ELF-1 (cell line): ENCODE measurements at regions not wholly inside any gene's neighbourhood (a gene's known extent, or its start where the extent isn't known, plus 50 kb on each side); places are given as distances from the start of the nearest gene placed in this dataset.
"Not testable (repeated sequence)": the region's sequence is repeated elsewhere in the genome, so short reads cannot be mapped to it uniquely, and the experiment has no call there.

Source experiments
- DNase-seq: peaks from one replicate; pipeline ENCODE4 v3.0.0-alpha.2; 2016; ENCODE audit warnings: low read depth, low spot score

DNA sequence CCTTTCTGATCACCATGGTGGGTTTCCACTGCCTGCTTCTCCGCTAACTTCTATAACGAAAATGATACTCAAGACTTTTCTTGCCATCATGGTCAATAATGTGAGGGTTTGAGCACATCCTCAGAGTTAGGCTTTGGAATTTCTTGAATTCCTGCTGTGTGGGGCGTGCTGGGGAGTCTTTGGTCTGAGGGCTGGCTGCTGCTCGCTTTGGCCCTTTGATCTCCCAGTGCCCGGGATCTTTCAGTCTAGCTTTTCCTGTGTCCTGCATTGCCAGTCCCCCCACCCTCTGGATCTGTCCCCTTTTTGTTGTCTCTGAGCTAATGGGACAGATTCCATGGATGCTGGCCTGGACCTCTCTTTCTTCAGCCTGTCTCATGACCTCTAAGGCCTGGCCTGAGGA is 182.6 kb downstream of the NPIPA7 start:
- DNase-seq, result peak; percentile 39

DNA sequence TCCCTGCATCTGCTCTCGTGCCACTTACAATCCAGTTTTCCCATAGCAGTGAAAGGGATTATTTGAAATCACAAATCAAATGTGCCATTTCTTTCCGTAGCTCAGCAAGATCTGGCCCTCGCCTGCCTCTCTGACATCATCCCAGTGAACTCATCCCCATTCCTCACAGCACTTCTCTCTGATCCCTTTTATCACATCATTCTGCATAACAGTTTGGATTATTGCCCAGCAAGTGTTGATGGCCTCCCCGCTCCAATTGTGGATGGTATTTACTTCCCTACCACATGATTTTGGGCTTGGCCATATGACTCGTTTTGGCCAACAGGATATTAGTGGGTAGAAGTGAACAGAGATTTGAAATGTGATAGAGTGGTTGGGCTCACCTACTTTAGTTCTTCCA is 185.0 kb downstream of the NPIPA7 start:
- not testable (repeated sequence) for DNase-seq

DNA sequence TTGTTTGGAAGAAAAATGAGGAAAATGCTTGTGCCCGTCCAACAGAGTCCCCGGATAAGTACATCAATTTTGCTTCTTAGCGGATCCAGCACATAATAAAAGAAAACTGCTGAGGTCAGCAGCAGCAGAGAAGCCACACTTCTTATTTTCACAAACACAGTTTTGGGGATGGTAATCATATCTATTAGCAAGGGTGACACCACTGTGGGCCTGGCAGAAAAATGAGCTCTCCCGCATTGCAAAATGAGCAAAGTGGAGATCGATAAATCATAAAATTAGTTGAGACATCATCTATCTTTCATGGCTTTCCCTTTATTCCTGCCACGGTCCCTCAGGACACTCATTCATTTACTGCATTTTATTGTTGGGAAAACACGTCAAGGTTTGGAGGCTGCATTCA is 186.4 kb downstream of the NPIPA7 start:
- DNase-seq, result not testable (repeated sequence)

DNA sequence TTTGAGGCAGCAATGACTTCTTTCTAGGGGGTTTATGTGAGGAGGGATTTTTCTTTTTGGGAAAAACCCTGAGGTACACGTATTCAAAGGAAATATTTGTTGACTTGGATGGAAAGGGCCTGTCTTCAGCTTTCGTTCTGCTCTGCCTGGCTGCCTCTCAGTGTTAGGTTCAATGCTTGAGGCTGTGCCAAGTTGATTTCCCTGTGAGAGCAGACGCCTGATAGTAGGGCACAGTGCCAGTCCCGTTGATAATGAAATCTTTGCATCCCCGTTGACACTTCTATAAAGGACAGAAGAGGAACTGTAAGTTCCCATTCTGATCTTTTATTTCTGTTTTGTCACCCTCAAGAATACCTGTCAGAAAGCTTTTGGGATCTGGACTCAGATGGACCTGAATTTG is 191.1 kb downstream of the NPIPA7 start:
- not testable (repeated sequence) for DNase-seq

DNA sequence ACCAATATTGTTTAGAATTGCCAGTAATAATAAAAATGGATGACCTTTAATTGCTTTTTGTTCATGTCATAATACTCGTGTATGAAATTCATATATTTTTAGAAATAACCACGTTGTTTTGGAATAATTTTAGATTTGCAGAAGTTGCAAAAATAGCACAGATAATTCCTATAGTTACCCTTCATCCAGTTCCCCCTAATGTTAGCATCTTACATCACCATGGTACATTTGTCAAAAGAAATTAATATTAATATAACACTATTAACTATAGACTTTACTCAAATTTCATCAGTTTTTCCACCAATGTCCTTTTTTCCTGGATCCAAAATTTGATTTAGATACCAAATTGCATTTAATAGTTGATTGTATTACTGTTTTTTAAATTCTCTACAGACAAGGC is 191.9 kb downstream of the NPIPA7 start:
- DNase-seq, result not testable (repeated sequence)

DNA sequence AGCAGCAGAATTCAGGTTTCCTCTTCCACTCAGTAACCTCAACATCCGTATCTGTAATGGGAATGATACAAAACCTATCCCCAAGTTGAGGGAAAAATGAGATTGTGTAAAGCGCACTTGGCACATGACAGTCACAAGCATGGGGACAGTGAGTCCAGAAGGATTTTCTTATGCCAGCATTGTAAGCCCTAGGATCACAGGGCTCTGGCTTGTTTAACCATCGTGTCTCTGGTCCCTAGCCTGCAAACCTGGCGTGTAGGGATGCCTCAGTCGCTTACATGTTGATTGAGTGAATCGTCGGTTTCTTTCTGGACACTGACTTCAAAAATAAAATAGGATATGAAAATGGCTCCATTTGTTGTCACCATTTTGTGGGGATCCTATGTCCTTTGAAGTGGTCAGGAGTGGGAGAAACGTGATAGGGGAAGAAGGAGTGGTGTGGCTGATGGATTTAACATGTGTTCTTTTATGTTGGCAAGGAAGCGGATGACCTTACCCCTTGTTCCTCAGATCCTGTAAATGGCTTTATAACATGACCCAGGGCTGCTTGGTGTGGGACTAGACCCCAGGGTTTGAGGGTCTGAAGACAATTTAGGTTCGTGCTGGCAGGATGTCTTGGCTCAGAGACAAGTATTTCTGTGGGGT is 193.3 kb downstream of the NPIPA7 start:
- not testable (repeated sequence) for DNase-seq

DNA sequence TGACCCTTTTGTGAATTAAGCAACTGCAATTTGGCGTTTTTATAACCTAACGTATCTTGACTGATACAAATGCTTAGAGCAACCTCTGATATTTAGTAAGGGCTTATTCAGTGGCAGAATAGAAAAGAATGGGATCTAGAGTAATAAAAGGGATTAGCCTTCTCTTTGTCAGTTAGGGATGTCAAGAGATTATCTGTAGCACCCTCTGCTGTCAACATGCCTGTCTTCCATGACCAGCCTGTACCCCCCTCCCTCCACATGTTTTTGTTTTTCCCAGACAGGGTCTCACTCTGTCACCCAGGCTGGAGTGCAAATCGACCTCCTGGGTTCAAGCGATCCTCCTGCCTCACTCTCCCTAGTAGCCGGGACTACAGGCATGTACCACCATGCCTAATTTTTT is 198.1 kb downstream of the NPIPA7 start:
- DNase-seq, result not testable (repeated sequence)

DNA sequence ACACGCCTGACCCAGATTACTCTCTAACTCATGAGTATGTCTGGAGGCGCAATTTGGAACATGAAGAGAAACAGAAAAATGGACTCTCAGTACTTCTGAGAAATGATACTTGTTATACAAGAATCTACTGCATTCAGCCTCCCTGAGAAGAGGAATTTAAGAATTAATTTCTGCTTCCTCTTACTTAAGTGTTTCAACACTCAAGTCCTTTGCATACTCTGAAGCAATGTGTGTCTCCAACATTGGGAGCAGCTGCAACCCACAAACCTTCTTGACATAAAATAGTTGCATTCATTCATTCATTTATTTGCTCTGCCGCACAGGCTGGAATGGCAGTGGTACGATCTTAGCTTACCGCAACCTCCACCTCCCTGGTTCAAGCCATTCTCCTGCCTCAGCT is 199.8 kb downstream of the NPIPA7 start:
- no peak for DNase-seq

DNA sequence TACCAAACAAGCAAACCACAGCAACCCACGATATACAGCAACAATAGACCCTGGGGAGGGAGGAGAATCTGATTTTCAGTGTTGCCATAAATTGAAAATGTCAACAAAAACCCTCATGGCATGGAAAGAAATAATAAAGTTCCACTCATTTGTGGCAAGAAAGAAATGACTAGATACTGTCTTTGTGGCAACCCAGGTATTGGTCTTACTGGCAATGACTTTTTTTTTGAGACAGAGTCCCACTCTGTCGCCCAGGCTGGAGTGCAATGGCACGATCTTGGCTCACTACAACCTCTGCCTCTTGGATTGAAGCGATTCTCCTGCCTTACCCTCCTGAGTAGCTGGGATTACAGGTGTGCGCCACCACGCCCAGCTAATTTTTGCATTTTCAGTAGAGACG is 204.0 kb downstream of the NPIPA7 start:
- DNase-seq, result not testable (repeated sequence)

DNA sequence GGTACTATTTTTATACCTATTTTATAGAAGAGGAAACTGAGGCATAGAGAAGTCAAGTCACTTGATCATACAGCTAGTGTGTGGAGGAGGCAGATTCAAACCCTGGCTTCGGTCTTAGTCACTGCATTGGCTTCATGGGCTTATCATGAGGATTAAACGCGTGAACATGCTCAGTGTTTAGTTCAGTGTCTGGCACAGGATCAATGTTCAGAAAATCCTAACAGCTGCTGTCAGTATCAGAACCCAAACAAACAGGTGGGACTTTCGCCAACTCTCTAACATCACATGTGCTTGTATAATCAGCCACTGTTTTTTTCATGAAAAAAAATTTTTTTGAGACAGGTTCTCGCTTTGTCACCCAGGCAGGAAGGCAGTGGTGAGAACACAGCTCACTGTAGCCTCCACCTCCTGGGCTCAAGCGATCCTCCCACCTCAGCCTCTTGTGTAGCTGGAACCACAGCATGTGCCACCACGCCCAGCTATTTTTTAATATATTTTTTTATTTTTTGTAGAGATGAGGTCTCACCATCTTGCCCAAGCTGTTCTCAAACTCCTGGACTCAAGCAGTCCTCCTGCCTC is 207.2 kb downstream of the NPIPA7 start:
- DNase-seq, result not testable (repeated sequence)

DNA sequence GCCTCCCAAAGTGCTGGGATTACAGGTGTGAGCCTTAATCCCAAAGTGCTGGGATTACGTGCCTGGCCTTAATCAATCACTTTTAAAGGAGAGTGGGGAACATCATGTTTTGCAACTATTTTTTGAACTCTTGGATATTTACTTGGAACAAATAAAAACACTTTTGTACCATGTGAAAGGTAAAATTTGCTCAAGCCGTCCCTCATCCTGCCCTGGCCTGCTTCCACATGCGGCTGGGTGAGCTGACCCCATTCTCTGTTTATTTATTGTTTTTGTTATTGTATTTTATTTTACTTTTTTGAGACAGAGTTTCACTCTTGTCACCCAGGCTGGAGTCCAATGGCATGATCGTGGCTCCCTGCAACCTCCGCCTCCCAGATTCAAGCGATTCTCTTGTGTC is 208.0 kb downstream of the NPIPA7 start:
- not testable (repeated sequence) for DNase-seq

DNA sequence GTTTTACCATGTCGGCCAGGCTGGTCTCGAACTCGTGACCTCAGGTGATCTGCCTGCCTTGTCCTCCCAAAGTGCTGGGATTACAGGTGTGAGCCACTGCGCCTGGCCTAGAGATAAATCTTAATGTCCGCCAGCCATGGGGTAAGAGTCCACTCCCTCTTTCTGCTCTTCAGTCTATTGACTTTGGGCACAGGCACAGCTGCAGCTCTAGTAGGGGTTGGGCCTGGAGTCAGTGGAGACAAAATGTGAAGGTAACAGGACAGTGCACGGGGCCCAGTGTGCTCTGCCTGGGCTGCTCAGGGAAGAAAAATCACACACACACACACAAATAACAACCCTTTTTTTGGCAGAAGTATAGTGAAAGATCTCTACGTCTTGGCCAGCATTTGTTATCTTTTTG is 209.5 kb downstream of the NPIPA7 start:
- DNase-seq, result not testable (repeated sequence)

DNA sequence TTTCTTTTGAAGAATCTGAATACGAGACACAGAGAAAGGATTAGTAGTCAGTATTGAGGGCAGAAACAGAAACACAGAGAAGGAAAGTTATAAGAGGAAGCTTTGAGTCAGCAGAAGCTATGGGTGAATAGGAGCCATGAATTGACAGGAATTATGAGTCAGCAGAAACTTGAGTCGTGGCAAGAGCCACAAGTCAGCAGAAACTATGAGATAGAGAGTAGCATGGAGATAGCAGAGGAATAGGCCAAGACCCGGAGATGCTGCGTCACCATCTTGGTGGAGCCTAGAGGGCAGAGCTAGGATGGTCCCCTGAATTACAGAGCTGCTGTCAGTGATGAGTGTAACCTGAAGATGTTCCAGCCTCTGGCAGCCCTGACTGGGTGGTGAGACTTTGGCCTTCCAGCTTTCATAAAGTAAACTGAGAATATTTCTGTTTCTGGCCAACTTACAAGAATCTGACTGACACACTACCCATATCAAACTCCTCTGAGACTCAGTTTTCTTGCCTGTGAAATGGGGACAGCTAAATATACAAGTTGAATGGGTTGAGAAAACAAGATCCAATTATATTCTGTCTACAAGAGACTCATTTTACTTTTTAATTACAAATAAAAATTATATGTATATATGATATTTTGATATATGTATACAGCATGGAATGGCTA is 211.8 kb downstream of the NPIPA7 start:
- DNase-seq, result not testable (repeated sequence)

DNA sequence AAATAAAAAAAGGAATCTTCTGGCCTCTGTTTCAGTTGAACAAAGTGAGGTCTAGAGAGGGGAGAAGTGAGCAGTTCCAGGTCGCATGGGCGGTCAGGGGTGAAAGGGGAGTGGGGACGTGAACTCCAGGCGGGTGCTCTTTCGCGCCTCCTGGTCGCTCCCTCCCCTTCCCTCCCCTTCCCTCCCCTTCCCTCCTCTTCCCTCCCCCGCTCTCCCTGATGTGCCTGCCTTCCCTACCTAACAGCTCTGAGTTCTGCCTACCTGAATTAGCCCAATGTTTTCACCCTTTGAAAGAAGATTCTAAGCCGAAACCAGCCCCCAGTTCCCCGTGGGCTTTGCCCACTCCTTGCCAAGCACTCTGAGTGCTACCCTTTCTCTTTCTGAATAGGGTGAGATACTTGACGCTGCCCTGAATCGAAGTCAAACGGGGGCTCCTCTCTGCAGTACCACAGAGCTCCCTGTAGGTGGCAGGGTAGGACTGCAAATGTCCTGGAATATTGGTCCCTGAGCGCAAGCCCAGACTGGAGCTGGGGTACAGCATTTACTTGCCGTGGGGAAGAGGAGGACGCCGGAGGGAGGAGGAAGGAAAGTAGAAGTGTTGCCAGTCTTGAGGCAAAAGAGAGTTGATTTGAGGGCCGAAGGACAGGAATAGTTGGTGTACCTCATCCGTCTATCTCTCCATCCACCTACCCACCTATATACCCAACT is 214.4 kb downstream of the NPIPA7 start:
- peak; percentile 22 for DNase-seq

DNA sequence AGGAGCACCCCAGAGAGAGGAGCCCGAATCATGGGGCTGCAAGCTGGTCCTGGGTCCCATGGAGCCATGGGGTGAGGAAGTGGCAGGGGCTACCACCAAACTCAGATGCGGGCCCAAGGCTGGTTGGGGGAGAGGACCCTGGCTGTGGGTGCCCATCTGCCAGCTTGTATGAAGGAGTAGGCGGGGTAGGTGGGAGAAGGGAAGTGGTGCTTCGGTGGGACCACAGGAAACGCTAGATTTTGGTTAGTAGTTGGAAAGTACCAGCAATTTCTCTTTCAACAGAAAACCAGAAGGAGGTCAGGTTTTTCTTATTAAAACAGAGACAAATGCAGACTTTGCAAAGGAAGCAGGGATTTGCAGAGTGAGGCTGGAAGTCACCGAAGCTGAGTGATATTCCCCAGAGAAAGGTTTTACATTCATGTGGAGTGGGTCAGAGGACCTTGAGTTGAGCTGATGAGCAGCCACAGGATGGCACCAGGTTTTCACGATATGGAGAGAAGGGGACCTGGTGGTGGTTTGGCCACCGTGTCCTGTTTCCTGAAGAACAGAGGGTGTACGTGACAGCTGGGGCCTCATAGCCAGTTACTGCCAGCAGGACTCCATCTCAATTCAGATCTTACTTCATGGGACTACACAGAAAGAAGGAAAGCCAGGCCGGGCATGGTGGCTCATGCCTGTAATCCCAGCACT is 216.2 kb downstream of the NPIPA7 start:
- DNase-seq, result not testable (repeated sequence)

DNA sequence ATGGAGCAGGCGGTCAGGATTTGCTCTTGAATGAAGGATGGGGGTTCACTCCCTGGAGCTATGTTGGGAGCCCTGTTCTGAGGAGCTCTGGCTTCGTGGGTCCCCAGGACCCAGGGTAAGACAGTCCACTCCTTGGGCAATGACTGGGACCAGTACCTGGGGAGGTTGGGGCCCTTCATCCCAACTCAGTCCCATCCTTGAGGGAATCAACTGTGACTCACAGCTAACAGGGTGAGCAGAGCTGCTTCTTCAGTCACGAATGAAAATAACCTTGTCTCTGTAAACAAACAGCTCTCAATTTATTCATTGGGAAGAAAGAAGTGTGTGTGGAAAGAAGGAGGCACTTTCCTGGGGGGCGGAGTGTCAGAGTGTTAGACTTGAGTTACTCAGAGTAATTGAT is 222.3 kb downstream of the NPIPA7 start:
- DNase-seq, result not testable (repeated sequence)

DNA sequence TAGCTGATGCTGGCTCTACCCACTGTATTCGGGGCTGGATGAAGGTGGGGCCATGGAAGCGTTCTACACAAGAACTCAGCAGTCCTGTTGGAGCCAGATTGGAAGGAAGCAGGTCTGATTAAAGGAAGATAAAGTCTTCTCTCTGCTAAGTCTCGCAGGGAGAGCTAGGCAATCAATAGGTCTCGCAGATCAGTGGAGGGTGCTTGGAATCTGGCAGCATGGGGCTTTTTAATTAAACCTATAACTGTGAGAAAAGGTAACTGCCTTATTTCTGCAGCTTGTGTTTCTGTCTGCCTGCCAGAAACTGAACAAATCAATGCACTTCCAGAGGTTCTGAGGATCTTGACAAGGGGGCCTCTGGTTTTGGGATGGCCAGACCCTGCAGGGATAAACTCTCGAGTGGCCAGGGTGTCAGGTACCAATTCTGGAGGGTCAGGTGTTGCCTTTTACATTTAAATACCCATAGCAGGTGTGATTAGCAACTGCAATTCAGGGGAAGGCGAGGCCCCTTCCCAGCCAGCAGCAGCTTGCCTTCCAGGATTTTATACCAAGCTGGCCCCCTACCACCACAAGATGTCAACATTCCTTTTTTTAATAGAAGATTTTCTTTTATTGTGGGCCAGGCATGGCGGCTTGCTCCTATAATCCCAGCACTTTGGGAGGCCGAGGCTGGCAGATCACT is 228.6 kb downstream of the NPIPA7 start:
- not testable (repeated sequence) for DNase-seq

DNA sequence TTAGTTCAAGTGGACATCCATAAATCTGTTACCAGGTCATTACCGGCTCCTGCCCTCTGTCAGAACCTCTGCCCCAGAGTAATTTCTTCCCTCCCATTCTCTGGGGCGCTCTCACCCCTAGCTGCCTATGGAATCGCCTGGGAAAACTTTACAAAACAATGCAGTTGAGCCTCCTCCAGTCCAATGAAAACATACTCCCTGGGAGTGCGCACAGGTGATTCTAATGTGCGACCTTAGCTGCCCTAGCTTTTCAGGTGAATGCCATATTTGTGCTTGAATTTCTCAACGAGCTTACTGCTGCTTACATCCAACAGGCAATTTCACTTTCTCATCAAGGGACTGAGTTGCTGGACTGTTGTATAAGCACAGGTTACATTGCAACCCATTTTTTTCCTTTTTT is 230.7 kb downstream of the NPIPA7 start:
- not testable (repeated sequence) for DNase-seq

DNA sequence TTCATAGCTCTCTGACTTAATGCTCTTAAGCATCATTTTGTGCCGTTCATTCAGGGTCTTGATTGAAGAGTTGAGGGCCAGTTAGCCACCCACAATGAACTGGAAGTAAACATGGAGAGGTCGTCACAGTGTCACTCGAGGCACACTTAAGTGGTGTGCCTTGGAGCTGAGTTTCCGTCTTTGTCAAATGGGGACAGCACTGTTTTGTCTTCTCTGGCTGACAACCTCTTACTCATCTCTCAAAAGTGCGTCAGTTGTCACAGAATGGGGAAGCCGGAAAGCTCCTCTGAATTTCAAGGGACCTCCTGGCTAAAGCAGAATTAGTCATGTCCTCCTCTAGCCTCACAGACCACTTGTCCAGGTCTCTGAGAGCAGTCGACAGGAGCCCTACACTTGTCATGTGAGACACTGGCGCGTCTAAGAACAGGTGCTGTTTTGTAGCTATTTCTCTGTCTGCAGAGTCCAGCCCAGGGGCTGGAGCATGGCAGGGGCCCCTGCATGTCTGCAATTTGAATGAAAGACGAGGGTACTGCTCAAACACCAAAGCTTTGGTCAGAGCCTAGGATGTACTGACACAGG is 231.5 kb downstream of the NPIPA7 start:
- DNase-seq, result not testable (repeated sequence)

DNA sequence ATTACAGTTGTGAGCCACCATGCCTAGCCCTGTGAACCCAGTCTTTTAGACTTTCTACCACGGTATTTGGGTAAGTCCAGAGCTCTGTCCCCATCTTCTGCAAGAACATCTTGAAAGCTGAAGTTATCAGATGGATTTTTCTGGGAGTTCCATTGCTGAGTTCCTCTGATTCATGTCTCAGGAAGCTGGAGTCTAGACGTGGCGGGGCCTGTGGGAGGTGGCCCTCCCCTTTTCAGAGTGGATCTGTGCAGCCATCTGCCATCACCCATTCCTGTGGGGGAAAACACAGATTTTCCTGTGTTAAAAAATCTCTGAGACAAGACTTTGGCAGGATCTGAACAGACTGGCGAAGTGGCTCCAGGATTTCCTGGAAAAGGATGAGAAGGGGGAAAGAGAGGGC is 234.3 kb downstream of the NPIPA7 start:
- not testable (repeated sequence) for DNase-seq

DNA sequence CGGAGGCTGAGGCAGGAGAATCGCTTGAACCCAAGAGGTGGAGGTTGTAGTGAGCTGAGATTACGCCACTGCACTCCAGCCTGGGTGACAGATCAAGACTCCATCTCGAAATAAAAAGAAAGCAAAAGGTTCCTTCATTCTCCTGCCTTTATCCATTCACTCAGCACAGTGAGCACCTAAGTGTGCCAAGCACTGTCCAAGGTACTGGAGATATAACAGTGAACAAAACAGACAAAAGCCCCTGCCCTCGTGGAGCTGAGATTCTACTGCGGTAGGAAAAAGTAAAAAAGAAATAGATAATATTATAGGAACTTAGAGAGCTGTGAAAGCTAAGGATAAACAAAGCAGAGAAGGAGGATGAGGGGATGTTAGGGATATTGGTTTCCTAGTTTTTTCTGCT is 235.5 kb downstream of the NPIPA7 start:
- DNase-seq, result not testable (repeated sequence)
